A549 (cell line): ENCODE measurements at regions not wholly inside any gene's neighbourhood (a gene's known extent, or its start where the extent isn't known, plus 50 kb on each side); places are given as distances from the start of the nearest gene placed in this dataset.
"Not testable (repeated sequence)": the region's sequence is repeated elsewhere in the genome, so short reads cannot be mapped to it uniquely, and the experiment has no call there.

Source experiments
- ATAC-seq, 2 experiments: fragments of 200-7000 bp in 1 of 2; fragments of >200 bp in 1 of 2; cut with Nextera tagmentation in 1 of 2; cut with Tn5 transposase in 1 of 2; 3 replicates each; pipeline versions ENCODE4 v1.8.0 to v1.9.1; 2018 to 2020; ENCODE audit warnings: mild to moderate bottlenecking in 1 of 2, moderate library complexity in 1 of 2
- CTCF ChIA-PET: fragments of 300-600 bp; sonication (Branson Sonifier 250); formaldehyde crosslinking; extraction: SDS; loops from one replicate; lab custom pipeline; 2021; ENCODE audit warnings: antibody characterized with exemption, inconsistent platforms; lab: Yijun Ruan, JAX
- POLR2A ChIA-PET: fragments of 350-600 bp; formaldehyde crosslinking; extraction: SDS; loops from one replicate; lab custom pipeline; 2021; ENCODE audit warnings: antibody characterized with exemption, inconsistent platforms; lab: Yijun Ruan, JAX
- DNase-seq, 2 experiments: peaks; one replicate each; pipeline versions ENCODE4 v3.0.0 to v3.0.0-alpha.2; 2011 to 2016; ENCODE audit warnings: low read depth in 1 of 2, low spot score in 1 of 2
- FAIRE-seq: peaks from 2 replicates; lab custom pipeline; 2011; peaks lifted over from hg19 to GRCh38; lab: Jason Lieb, UNC
- H3K27ac ChIP-seq, 2 experiments: fragments of >200 bp; sonication (Bioruptor Twin); formaldehyde crosslinking; 3 replicates each; pipeline ENCODE4 v1.5.1; 2016 to 2017
- H3K4me1 ChIP-seq: fragments of >200 bp; sonication (Bioruptor Twin); formaldehyde crosslinking; 3 replicates; pipeline ENCODE4 v1.6.1; 2016
- H3K4me2 ChIP-seq: fragments of >200 bp; sonication (Bioruptor Twin); formaldehyde crosslinking; 3 replicates; pipeline ENCODE4 v1.6.1; 2016
- H3K4me3 ChIP-seq: fragments of >200 bp; sonication (Bioruptor Twin); formaldehyde crosslinking; 3 replicates; pipeline ENCODE4 v1.5.1; 2016
- H3K9me3 ChIP-seq: fragments of >200 bp; sonication (Bioruptor Twin); formaldehyde crosslinking; 3 replicates; pipeline ENCODE4 v1.6.1; 2016
- ATOH8 ChIP-seq: fragments of 250-450 bp; sonication (Bioruptor Pico); IDR thresholded peaks from 2 replicates; pipeline ENCODE4 v1.5.0; 2020; ENCODE audit warnings: low read depth, mild to moderate bottlenecking, moderate library complexity
- BCL3 ChIP-seq: fragments of >200 bp; sonication (Bioruptor Twin); formaldehyde crosslinking; IDR thresholded peaks from 3 replicates; pipeline ENCODE4 v1.6.1; 2016
- BHLHE40 ChIP-seq: IDR thresholded peaks from 2 replicates; pipeline ENCODE4 v1.6.1; 2012; ENCODE audit warnings: low read depth, low read length, inconsistent platforms
- CBX2 ChIP-seq: fragments of 200-600 bp; sonication (generic); IDR thresholded peaks from 2 replicates; pipeline ENCODE4 v1.6.1; 2016; ENCODE audit warnings: low read depth, mild to moderate bottlenecking, borderline replicate concordance
- CEBPB ChIP-seq, 2 experiments: fragments of >200 bp in 1 of 2; sonication (Bioruptor Twin) in 1 of 2; formaldehyde crosslinking in 1 of 2; IDR thresholded peaks; 2 replicates each; pipeline ENCODE4 v1.6.1; 2012 to 2016
- CHD2 ChIP-seq: fragments of 150-350 bp; IDR thresholded peaks from 2 replicates; pipeline ENCODE4 v1.6.1; 2014; ENCODE audit warnings: low read length; ENCODE audit not compliant: partially characterized antibody
- E2F6 ChIP-seq: IDR thresholded peaks from 2 replicates; pipeline ENCODE4 v1.6.1; 2012; ENCODE audit warnings: low read depth, borderline replicate concordance
- EHF ChIP-seq: fragments of 250-450 bp; sonication (Bioruptor Pico); IDR thresholded peaks from 2 replicates; pipeline ENCODE4 v1.5.0; 2020; ENCODE audit warnings: mild to moderate bottlenecking
- EP300 ChIP-seq, 2 experiments: fragments of >200 bp; sonication (Bioruptor Twin); formaldehyde crosslinking; IDR thresholded peaks; 2 replicates in 1 of 2; 3 replicates in 1 of 2; pipeline ENCODE4 v1.6.1; 2016 to 2017
- FOSL2 ChIP-seq, 2 experiments: fragments of 450-650 bp in 1 of 2; fragments of >200 bp in 1 of 2; sonication (Bioruptor Twin) in 1 of 2; formaldehyde crosslinking; IDR thresholded peaks; 2 replicates each; pipeline versions ENCODE4 v1.5.0 to v1.6.1; 2016 to 2020; ENCODE audit warnings: mild to moderate bottlenecking in 1 of 2, moderate library complexity in 1 of 2
- HEYL ChIP-seq: fragments of 250-450 bp; sonication (Bioruptor Pico); IDR thresholded peaks from 2 replicates; pipeline ENCODE4 v1.8.0; 2021; ENCODE audit warnings: mild to moderate bottlenecking, moderate library complexity
- HMGXB4 ChIP-seq: fragments of 250-450 bp; sonication (Bioruptor Pico); IDR thresholded peaks from 2 replicates; pipeline ENCODE4 v1.5.0; 2021; ENCODE audit warnings: mild to moderate bottlenecking, moderate library complexity, borderline replicate concordance
- HOXA7 ChIP-seq: fragments of 250-450 bp; sonication (Bioruptor Pico); IDR thresholded peaks from 2 replicates; pipeline ENCODE4 v1.5.0; 2020; ENCODE audit warnings: mild to moderate bottlenecking, moderate library complexity
- JUNB ChIP-seq: fragments of >200 bp; sonication (Bioruptor Twin); formaldehyde crosslinking; IDR thresholded peaks from 2 replicates; pipeline ENCODE4 v1.6.1; 2016
- MAZ ChIP-seq: fragments of 150-350 bp; IDR thresholded peaks from 2 replicates; pipeline ENCODE4 v1.6.1; 2014; ENCODE audit warnings: antibody characterized with exemption, low read depth, low read length, borderline replicate concordance
- NR3C1 ChIP-seq: fragments of >200 bp; sonication (Bioruptor Twin); formaldehyde crosslinking; IDR thresholded peaks from 3 replicates; pipeline ENCODE4 v1.6.1; 2017
- POLR2AphosphoS2 ChIP-seq: conservative IDR thresholded peaks from 2 replicates; pipeline ENCODE4 v1.6.1; 2012; ENCODE audit warnings: low read length, improper control_type of control experiment, inconsistent platforms
- RFX5 ChIP-seq: fragments of 450-650 bp; IDR thresholded peaks from 2 replicates; pipeline ENCODE4 v1.7.1; 2014; ENCODE audit warnings: antibody characterized with exemption, mild to moderate bottlenecking, moderate library complexity
- RNF2 ChIP-seq: fragments of 200-600 bp; sonication (generic); IDR thresholded peaks from 2 replicates; pipeline ENCODE4 v1.6.1; 2016; ENCODE audit warnings: low read depth, mild to moderate bottlenecking, antibody characterized with exemption, moderate library complexity, borderline replicate concordance
- SMC3 ChIP-seq: fragments of >200 bp; sonication (Bioruptor Twin); formaldehyde crosslinking; IDR thresholded peaks from 3 replicates; pipeline ENCODE4 v1.6.1; 2018; ENCODE audit warnings: inconsistent platforms
- SREBF2 ChIP-seq: fragments of 450-650 bp; IDR thresholded peaks from 2 replicates; pipeline ENCODE4 v1.6.1; 2014; ENCODE audit warnings: mild to moderate bottlenecking, moderate library complexity
- TP53 ChIP-seq: fragments of 250-450 bp; sonication (Bioruptor Pico); IDR thresholded peaks from 2 replicates; pipeline ENCODE4 v1.5.0; 2021; ENCODE audit warnings: mild to moderate bottlenecking, moderate library complexity
- USF2 ChIP-seq: fragments of 450-650 bp; IDR thresholded peaks from 2 replicates; pipeline ENCODE4 v1.6.1; 2014; ENCODE audit warnings: antibody characterized with exemption
- ZNF302 ChIP-seq: fragments of 250-450 bp; sonication (Bioruptor Pico); IDR thresholded peaks from 2 replicates; pipeline ENCODE4 v1.9.0; 2021; ENCODE audit warnings: inconsistent platforms, mild to moderate bottlenecking, moderate library complexity
- WGBS: methylation state at CpG from one replicate; pipeline ENCODE4 v1.1.6; 2017; ENCODE audit errors: missing lambda C conversion rate; 5-methylcytosine and 5-hydroxymethylcytosine counted together

DNA sequence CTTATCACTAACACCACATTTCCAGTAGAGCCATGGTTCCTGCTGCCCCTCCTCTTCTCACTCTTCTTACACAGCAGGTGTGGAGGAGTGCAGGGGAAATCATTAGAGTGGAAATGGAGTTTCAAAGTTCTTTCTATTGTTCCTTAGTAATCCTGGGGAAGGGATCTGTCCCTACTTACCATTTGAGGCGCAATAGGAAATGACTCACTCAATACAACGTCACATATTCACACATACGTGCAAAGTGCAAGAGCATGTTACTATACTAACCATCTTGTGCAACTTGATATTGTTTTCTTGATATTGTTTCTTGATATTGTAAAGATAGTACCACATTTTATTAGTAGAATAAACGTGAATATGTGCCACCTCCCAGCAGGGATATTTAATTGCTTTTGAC lies 1010.2 kb downstream of the DNAJB9 start:
- no peak overlapping the region for H3K27ac ChIP-seq
- TF ChIP-seq EP300 (IDR thresholded peaks at IDR 0.05) (no peak), ATOH8 (CRISPR knock-in tag) (no peak), JUNB (no peak), SMC3 (no peak), ZNF302 (no peak), E2F6 (no peak), EHF (CRISPR knock-in tag) (no peak), TP53 (CRISPR knock-in tag) (no peak), FOSL2 (IDR thresholded peaks at IDR 0.05) (no peak), FOSL2 (CRISPR knock-in tag; IDR thresholded peaks at IDR 0.05) (no peak)

DNA sequence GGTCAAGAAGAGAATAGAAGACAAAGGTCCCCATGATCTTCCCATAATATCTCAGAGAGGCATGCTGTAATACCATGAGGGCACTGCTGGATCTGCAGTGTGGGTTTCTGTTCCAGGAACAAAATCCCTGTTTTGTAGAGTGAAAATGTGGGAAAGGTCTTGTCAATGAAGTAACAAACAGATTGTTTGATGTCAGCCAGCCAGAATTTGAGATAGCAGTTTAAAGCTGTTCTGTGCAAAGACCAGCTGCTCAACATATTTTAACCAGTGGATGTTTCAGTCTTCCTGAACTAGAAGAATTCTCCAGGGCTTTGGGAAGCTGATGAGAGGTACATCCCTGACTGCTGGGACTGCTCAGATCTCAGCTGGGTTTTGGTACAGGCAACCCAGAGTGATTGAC lies 1012.5 kb downstream of the DNAJB9 start:
- CTCF ChIA-PET: no interaction called here
- ATAC-seq (no peak), FAIRE-seq (no peak), DNase-seq (no peak)
- Histone ChIP-seq H3K4me3 (no peak overlapping the region), H3K27ac (no peak overlapping the region), H3K4me1 (no peaks in the 10 kb centered on the region), H3K9me3 (no peaks in the 10 kb centered on the region; the same call in 2 of the 3 replicates), H3K4me2 (no peak overlapping the region)
- TF ChIP-seq BCL3 (no peak), CHD2 (no peak), JUNB (no peak), FOSL2 (IDR thresholded peaks at IDR 0.05) (no peak), FOSL2 (CRISPR knock-in tag; IDR thresholded peaks at IDR 0.05) (no peak), SMC3 (no peak), USF2 (no peak), CBX2 (no peak), MAZ (no peak), POLR2AphosphoS2 (no peak), RFX5 (no peak), SREBF2 (no peak), HEYL (CRISPR knock-in tag) (no peak), CEBPB (IDR thresholded peaks at IDR 0.05) (no peak), RNF2 (no peak), HOXA7 (no peak), NR3C1 (no peak), BHLHE40 (no peak), HMGXB4 (CRISPR knock-in tag) (no peak)
- POLR2A ChIA-PET: no interaction called here

More for the DNA sequence above, 1010.2 kb downstream of the DNAJB9 start:
- Histone ChIP-seq H3K9me3 (no peaks in the 10 kb centered on the region), H3K4me2 (no peak overlapping the region), H3K4me3 (no peak overlapping the region), H3K4me1 (no peaks in the 10 kb centered on the region)
- WGBS: 12% methylated on average over 4 of the region's 4 CpGs
- ChIA-PET POLR2A (no interaction called here), CTCF (no interaction called here)
- FAIRE-seq (no peak), ATAC-seq (no peak), DNase-seq (no peak)

- FAIRE-seq, POLR2A ChIA-PET, ATAC-seq, H3K4me1 ChIP-seq, H3K4me2 ChIP-seq, H3K27ac ChIP-seq, DNase-seq, H3K4me3 ChIP-seq, CTCF ChIA-PET, H3K9me3 ChIP-seq: not testable (repeated sequence)
- 40% methylated on average over 9 of the region's 9 CpGs for WGBS
Observed at GRCh38 chr7:109596948-109597347, 1027.3 kb downstream of the DNAJB9 start.
